CD14-positive monocyte (primary cell): ENCODE measurements at regions not wholly inside any gene's neighbourhood (a gene's known extent, or its start where the extent isn't known, plus 50 kb on each side); places are given as distances from the start of the nearest gene placed in this dataset. TPM values are rescaled to one million over a fixed set of nuclear protein-coding genes. Genes with fewer than 3 reads are reported as not detected.

Source experiments
- DNase-seq, 3 donors: peaks; one replicate each; pipeline ENCODE4 v3.0.0-alpha.2; 2011 to 2022
- H2AFZ ChIP-seq: 2 replicates; pipeline ENCODE4 v1.6.0; 2012; ENCODE audit warnings: mild to moderate bottlenecking, low read depth, low read length, inconsistent platforms; ENCODE audit not compliant: insufficient read depth, poor library complexity, severe bottlenecking
- H3K27ac ChIP-seq, 2 donors: 1 replicate in 1 of 2; 2 replicates in 1 of 2; pipeline ENCODE4 v1.5.1; 2012 to 2013; ENCODE audit warnings: low read length in 2 of 2, control low read depth in 1 of 2, inconsistent platforms in 1 of 2, low read depth in 1 of 2, mild to moderate bottlenecking in 1 of 2
- H3K27me3 ChIP-seq, 2 donors: one replicate each; pipeline versions ENCODE4 v1.6.0 to v1.6.1; 2011 to 2013; ENCODE audit warnings: low read length in 2 of 2; ENCODE audit not compliant: control insufficient read depth in 2 of 2, insufficient read depth in 2 of 2
- H3K36me3 ChIP-seq, 2 donors: replicated peaks in 1 of 2; 1 replicate in 1 of 2; 2 replicates in 1 of 2; pipeline versions ENCODE4 v1.5.1 to v1.6.1; 2012 to 2013; ENCODE audit warnings: low read length in 2 of 2, control low read depth in 1 of 2, inconsistent platforms in 1 of 2, mild to moderate bottlenecking in 1 of 2; ENCODE audit not compliant: insufficient read depth in 2 of 2, control insufficient read depth in 1 of 2
- H3K4me1 ChIP-seq, 2 donors: 1 replicate in 1 of 2; 2 replicates in 1 of 2; pipeline versions ENCODE4 v1.5.1 to v1.6.1; 2012 to 2013; ENCODE audit warnings: low read length in 2 of 2, control low read depth in 1 of 2, inconsistent platforms in 1 of 2, mild to moderate bottlenecking in 1 of 2, moderate library complexity in 1 of 2; ENCODE audit not compliant: insufficient read depth in 2 of 2, control insufficient read depth in 1 of 2
- H3K4me2 ChIP-seq: replicated peaks from 2 replicates; pipeline ENCODE3; 2012; ENCODE audit warnings: low read length, moderate library complexity, mild to moderate bottlenecking; ENCODE audit not compliant: poor library complexity, severe bottlenecking; ENCODE audit errors: extremely low read depth
- H3K4me3 ChIP-seq, 3 experiments: fragments of 200-600 bp in 1 of 3; sonication (generic) in 1 of 3; replicated peaks in 1 of 3; 1 replicate in 2 of 3; 2 replicates in 1 of 3; pipeline ENCODE4 v1.5.1; 2011 to 2013; ENCODE audit warnings: low read length in 3 of 3, mild to moderate bottlenecking in 3 of 3, control low read depth in 2 of 3, low read depth in 2 of 3, inconsistent platforms in 1 of 3, moderate library complexity in 1 of 3
- H3K79me2 ChIP-seq: 2 replicates; pipeline ENCODE4 v1.6.0; 2012; ENCODE audit warnings: mild to moderate bottlenecking, control low read depth, inconsistent platforms, low read length, moderate library complexity; ENCODE audit not compliant: insufficient read depth
- H3K9ac ChIP-seq: 2 replicates; pipeline ENCODE4 v1.6.0; 2017; ENCODE audit warnings: low read length, mild to moderate bottlenecking; ENCODE audit not compliant: insufficient read depth, poor library complexity, severe bottlenecking
- H3K9me3 ChIP-seq, 2 donors: replicated peaks in 1 of 2; 1 replicate in 1 of 2; 2 replicates in 1 of 2; pipeline versions ENCODE4 v1.5.1 to v1.6.1; 2012 to 2013; ENCODE audit warnings: low read length in 2 of 2, control low read depth in 1 of 2; ENCODE audit not compliant: control insufficient read depth in 1 of 2, insufficient read depth in 1 of 2
- H4K20me1 ChIP-seq: 2 replicates; pipeline ENCODE4 v1.6.0; 2012; ENCODE audit warnings: mild to moderate bottlenecking, low read length, control low read depth, moderate library complexity; ENCODE audit not compliant: insufficient read depth
- H3K27ac Mint-ChIP-seq, 7 donors: one replicate each; pipeline ENCODE4 v1.8.0; 2020; ENCODE audit warnings: mild to moderate bottlenecking in 7 of 7, mixed read lengths in 7 of 7, moderate library complexity in 6 of 7, inconsistent platforms in 2 of 7
- H3K27me3 Mint-ChIP-seq, 3 donors: one replicate each; pipeline ENCODE4 v1.8.0; 2021 to 2022; ENCODE audit warnings: low read depth in 3 of 3, mild to moderate bottlenecking in 3 of 3, mixed read lengths in 3 of 3, moderate library complexity in 3 of 3, inconsistent platforms in 1 of 3
- H3K36me3 Mint-ChIP-seq, 2 donors: one replicate each; pipeline ENCODE4 v1.8.0; 2020; ENCODE audit warnings: mixed read lengths in 2 of 2, inconsistent platforms in 1 of 2, mild to moderate bottlenecking in 1 of 2
- H3K4me1 Mint-ChIP-seq: one replicate; pipeline ENCODE4 v1.8.0; 2020; ENCODE audit warnings: mild to moderate bottlenecking, mixed read lengths
- H3K4me3 Mint-ChIP-seq, 2 donors: one replicate each; pipeline ENCODE4 v1.8.0; 2020; ENCODE audit warnings: mild to moderate bottlenecking in 2 of 2, mixed read lengths in 2 of 2, moderate library complexity in 1 of 2
- H3K9me3 Mint-ChIP-seq, 7 donors: one replicate each; pipeline ENCODE4 v1.8.0; 2020 to 2022; ENCODE audit warnings: mixed read lengths in 7 of 7, mild to moderate bottlenecking in 6 of 7, moderate library complexity in 6 of 7, inconsistent platforms in 2 of 7
- WGBS: methylation state at CpG from one replicate; pipeline ENCODE4 v1.1.5; 2013; ENCODE audit warnings: missing lambda C conversion rate; ENCODE audit not compliant: insufficient coverage; 5-methylcytosine and 5-hydroxymethylcytosine counted together
- intact Hi-C, 2 donors: fragments of 100-400 bp; cut with micrococcal nuclease; formaldehyde crosslinking; loops; one replicate each; pipeline versions ENCODE4 v1.15.0 to v1.15.1; 2023
- small RNA-seq: library from RNA; depleted of rRNA; stranded (forward); fragments of <200 nt; gene quantifications from one replicate; pipeline ENCODE3, GENCODE V24; 2012; ENCODE audit warnings: low read depth; ENCODE audit not compliant: insufficient read length
- TF ChIP-seq, protein P1 (sequence below): fragments of 200-600 bp; IDR thresholded peaks from one replicate; pipeline ENCODE4 v1.8.0; 2022; ENCODE audit warnings: antibody characterized with exemption, mild to moderate bottlenecking

- Histone ChIP-seq H3K9me3 (no peaks in the 10 kb centered on the region), H2AFZ (no peak overlapping the region), H3K4me3 (no peak overlapping the region), H3K4me2 (no peak overlapping the region), H3K9ac (no peak overlapping the region), H3K4me1 (no peaks in the 10 kb centered on the region), H3K27me3 (no peaks in the 10 kb centered on the region), H3K79me2 (no peaks in the 10 kb centered on the region), H3K27ac (no peak overlapping the region), H3K36me3 (no peaks in the 10 kb centered on the region), H4K20me1 (no peaks in the 10 kb centered on the region)
- Mint-ChIP-seq H3K27me3 (peaks cover 7 to 9% (median 8%) of the 10 kb centered on the region in 3 donors), H3K36me3 (no peaks in the 10 kb centered on the region), H3K27ac (no peak overlapping the region), H3K4me1 (no peaks in the 10 kb centered on the region), H3K9me3 (peaks cover 0 to 8% (median 0%) of the 10 kb centered on the region in 7 donors), H3K4me3 (no peak overlapping the region)
- no CpG with 5 or more reads among the region's 1 CpG for WGBS
- TF ChIP-seq, protein P1, sequence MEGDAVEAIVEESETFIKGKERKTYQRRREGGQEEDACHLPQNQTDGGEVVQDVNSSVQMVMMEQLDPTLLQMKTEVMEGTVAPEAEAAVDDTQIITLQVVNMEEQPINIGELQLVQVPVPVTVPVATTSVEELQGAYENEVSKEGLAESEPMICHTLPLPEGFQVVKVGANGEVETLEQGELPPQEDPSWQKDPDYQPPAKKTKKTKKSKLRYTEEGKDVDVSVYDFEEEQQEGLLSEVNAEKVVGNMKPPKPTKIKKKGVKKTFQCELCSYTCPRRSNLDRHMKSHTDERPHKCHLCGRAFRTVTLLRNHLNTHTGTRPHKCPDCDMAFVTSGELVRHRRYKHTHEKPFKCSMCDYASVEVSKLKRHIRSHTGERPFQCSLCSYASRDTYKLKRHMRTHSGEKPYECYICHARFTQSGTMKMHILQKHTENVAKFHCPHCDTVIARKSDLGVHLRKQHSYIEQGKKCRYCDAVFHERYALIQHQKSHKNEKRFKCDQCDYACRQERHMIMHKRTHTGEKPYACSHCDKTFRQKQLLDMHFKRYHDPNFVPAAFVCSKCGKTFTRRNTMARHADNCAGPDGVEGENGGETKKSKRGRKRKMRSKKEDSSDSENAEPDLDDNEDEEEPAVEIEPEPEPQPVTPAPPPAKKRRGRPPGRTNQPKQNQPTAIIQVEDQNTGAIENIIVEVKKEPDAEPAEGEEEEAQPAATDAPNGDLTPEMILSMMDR, result no peak
- intact Hi-C loops, result loop anchor here in 1 of 2 donors (10.0 kb wide), 1 partner anchor 76 kb away; no protein-coding TSS in a partner anchor
- no peak for DNase-seq
Observed at GRCh38 chr5:154529282-154529681, 51.3 kb upstream of the HAND1 start.

DNA sequence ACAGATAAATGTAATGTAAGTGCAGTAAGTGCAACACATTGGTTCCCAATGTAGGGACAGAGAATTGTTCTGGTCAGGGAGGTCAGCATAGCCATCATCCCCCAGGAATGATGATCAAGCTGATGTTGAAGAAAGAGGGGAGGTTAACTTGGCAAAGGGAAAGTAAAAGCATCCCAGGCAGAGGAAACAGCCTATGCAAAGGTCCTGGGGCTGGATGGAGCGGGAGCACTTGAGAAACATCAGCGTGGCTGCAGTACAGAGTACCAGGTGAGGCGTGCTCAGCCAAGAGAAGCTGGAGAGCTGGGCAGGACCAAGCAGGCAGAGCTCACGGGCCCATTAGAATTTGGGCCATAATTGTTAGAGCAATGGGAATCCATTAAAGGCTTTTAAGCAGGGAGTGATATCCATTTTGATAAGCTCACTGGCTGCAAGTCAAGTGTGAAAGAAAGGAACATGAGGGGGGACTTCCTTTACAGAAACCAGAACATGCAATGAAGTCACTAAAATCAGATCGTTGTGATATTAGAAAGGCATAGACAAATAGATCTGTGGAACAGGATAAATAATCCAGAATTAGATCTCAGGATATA lies 50.1 kb upstream of the HAND1 start:
- no peaks in the 10 kb centered on the region for H3K4me1 Mint-ChIP-seq

More for the DNA sequence above, 50.1 kb upstream of the HAND1 start:
- no peaks in the 10 kb centered on the region for H4K20me1 ChIP-seq
- intact Hi-C loops, result loop anchor here in 1 of 2 donors (10.0 kb wide), 1 partner anchor 77 kb away; no protein-coding TSS in a partner anchor
- TF ChIP-seq, protein P1, result no peak
- Mint-ChIP-seq H3K4me3 (no peak overlapping the region), H3K36me3 (no peaks in the 10 kb centered on the region), H3K27ac (no peak overlapping the region), H3K27me3 (peaks cover 7 to 12% (median 9%) of the 10 kb centered on the region in 3 donors), H3K9me3 (peaks cover 0 to 6% (median 1%) of the 10 kb centered on the region in 7 donors)
- no peaks in the 10 kb centered on the region for H3K27me3 ChIP-seq
- no peak overlapping the region for H3K27ac ChIP-seq
- no peaks in the 10 kb centered on the region for H3K4me1 ChIP-seq
- 100% methylated on average over 3 of the region's 5 CpGs for WGBS
- no peak for DNase-seq
- no peak overlapping the region for H2AFZ ChIP-seq
- H3K79me2 ChIP-seq, result no peaks in the 10 kb centered on the region
- H3K9me3 ChIP-seq, result no peaks in the 10 kb centered on the region
- H3K4me3 ChIP-seq, result no peak overlapping the region
- H3K4me2 ChIP-seq, result no peak overlapping the region
- H3K9ac ChIP-seq, result no peak overlapping the region
- H3K36me3 ChIP-seq, result no peaks in the 10 kb centered on the region

Small RNA genes in the stretch of these regions (small RNA-seq; reads per million reads assigned to genes)
- not detected for gene MIR1303
- gene MIR3141, result not detected
